ENCODE measurements at regions not wholly inside any gene's neighbourhood (a gene's known extent, or its start where the extent isn't known, plus 50 kb on each side); places are given as distances from the start of the nearest gene placed in this dataset.

DNA sequence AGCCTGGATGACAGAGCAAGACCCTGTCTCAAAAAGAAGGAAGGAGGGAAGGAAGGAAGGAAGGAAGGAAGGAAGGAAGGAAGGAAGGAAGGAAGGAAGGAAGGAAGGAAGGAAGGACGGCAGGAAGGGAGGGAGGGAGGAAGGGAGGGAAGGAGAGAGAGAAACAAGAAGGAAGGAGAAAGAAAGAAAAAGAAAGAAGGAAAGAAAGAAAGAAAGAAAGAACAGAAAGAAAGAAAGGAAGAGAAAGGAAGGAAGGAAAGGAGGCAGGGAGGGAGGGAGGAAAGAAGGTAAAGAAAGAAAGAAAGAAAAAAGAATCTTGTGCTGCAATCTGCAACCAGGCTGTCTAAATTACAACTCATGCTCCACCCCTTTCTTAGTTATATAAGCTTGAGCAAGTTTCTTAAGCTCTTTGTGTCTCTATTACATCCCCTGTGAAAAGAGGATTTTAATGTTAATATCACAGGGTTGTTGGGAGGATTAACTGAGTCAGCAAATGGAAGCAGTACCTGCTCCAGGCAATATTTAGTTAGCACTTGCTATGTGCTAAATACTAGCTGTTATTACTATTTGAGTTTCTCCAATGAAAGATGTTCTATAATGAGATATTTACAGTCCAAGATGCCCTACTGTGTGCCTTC is 917.9 kb upstream of the AUTS2 start:
- TF ChIP-seq POLR2A (IDR thresholded peaks at IDR 0.05): no peak
- TF ChIP-seq, protein P1, sequence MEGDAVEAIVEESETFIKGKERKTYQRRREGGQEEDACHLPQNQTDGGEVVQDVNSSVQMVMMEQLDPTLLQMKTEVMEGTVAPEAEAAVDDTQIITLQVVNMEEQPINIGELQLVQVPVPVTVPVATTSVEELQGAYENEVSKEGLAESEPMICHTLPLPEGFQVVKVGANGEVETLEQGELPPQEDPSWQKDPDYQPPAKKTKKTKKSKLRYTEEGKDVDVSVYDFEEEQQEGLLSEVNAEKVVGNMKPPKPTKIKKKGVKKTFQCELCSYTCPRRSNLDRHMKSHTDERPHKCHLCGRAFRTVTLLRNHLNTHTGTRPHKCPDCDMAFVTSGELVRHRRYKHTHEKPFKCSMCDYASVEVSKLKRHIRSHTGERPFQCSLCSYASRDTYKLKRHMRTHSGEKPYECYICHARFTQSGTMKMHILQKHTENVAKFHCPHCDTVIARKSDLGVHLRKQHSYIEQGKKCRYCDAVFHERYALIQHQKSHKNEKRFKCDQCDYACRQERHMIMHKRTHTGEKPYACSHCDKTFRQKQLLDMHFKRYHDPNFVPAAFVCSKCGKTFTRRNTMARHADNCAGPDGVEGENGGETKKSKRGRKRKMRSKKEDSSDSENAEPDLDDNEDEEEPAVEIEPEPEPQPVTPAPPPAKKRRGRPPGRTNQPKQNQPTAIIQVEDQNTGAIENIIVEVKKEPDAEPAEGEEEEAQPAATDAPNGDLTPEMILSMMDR (IDR thresholded peaks at IDR 0.05): no peak

Data from ovary (tissue), 3 donors.